ENCODE measurements at regions not wholly inside any gene's neighbourhood (a gene's known extent, or its start where the extent isn't known, plus 50 kb on each side); places are given as distances from the start of the nearest gene placed in this dataset.
"Not testable (repeated sequence)": the region's sequence is repeated elsewhere in the genome, so short reads cannot be mapped to it uniquely, and the experiment has no call there.

- no peak overlapping the region for H2AK5ac ChIP-seq (ENCODE audit: low read length, severe bottlenecking)
- no peak overlapping the region for H4K91ac ChIP-seq (ENCODE audit: low read length)
- DNase-seq: no peak
- H3K18ac ChIP-seq (ENCODE audit: low read depth in 1 of 2, low read length in 2 of 2): no peak overlapping the region
- no peak overlapping the region for H2BK120ac ChIP-seq (ENCODE audit: low read depth, low read length)
- no peaks in the 10 kb centered on the region for H3K27me3 ChIP-seq (ENCODE audit: control insufficient read depth in 1 of 2, insufficient read depth in 1 of 2, low read length in 2 of 2)
- H3K4me2 ChIP-seq (ENCODE audit: low read length, poor library complexity, severe bottlenecking): no peak overlapping the region
- H3K9me3 ChIP-seq (ENCODE audit: control insufficient read depth, low read length): no peaks in the 10 kb centered on the region
- H3K23ac ChIP-seq (ENCODE audit: low read length in 2 of 2): no peak overlapping the region
- H3K4me3 ChIP-seq (ENCODE audit: insufficient read depth in 1 of 2, low read depth in 1 of 2, low read length in 2 of 2): no peak overlapping the region
- H2BK12ac ChIP-seq (ENCODE audit: low read length in 2 of 2): no peak overlapping the region
- H3K36me3 ChIP-seq (ENCODE audit: control insufficient read depth in 1 of 2, insufficient read depth in 2 of 2, low read depth in 1 of 2, low read length in 2 of 2): no peaks in the 10 kb centered on the region
- no peak overlapping the region for H2AFZ ChIP-seq (ENCODE audit: low read depth, low read length)
- no peak overlapping the region for H3K14ac ChIP-seq (ENCODE audit: low read length in 2 of 2)
- WGBS: 86% methylated on average over 1 of the region's 1 CpG
- H2BK15ac ChIP-seq (ENCODE audit: low read depth, poor library complexity, severe bottlenecking): no peak overlapping the region
- no peak overlapping the region for H2BK5ac ChIP-seq (ENCODE audit: low read depth, low read length, poor library complexity, severe bottlenecking)
- H3K4me1 ChIP-seq (ENCODE audit: control insufficient read depth, insufficient read depth, low read depth, low read length): no peaks in the 10 kb centered on the region
- H3K9ac ChIP-seq (ENCODE audit: low read length): no peak overlapping the region
- no peak overlapping the region for H4K8ac ChIP-seq (ENCODE audit: low read length)
- H3K79me1 ChIP-seq (replicated peaks; ENCODE audit: low read length, poor library complexity, severe bottlenecking): no peaks in the 10 kb centered on the region
- H3K4ac ChIP-seq (ENCODE audit: low read depth in 1 of 2, low read length in 2 of 2): no peak overlapping the region
- no peak overlapping the region for H3K27ac ChIP-seq (ENCODE audit: low read length, poor library complexity, severe bottlenecking)
Observed at GRCh38 chr13:33411312-33411711, 125.8 kb upstream of the STARD13 start.

- DNase-seq: no peak
- no peak overlapping the region for H4K8ac ChIP-seq (ENCODE audit: low read length)
- WGBS: no CpG with 5 or more reads among the region's 1 CpG
Observed at GRCh38 chr13:33415822-33416221, 130.3 kb upstream of the STARD13 start.

GRCh38 chr13:33418224-33418953, 132.8 kb upstream of the STARD13 start:
- not testable (repeated sequence) for H2BK15ac ChIP-seq (ENCODE audit: low read depth, poor library complexity, severe bottlenecking); H2BK5ac ChIP-seq (ENCODE audit: low read depth, low read length, poor library complexity, severe bottlenecking); H2AFZ ChIP-seq (ENCODE audit: low read depth, low read length); H3K9ac ChIP-seq (ENCODE audit: low read length); H3K4ac ChIP-seq (ENCODE audit: low read depth in 1 of 2, low read length in 2 of 2); H3K27me3 ChIP-seq (ENCODE audit: control insufficient read depth in 1 of 2, insufficient read depth in 1 of 2, low read length in 2 of 2); H2BK120ac ChIP-seq (ENCODE audit: low read depth, low read length); H3K9me3 ChIP-seq (ENCODE audit: control insufficient read depth, low read length); H3K4me3 ChIP-seq (ENCODE audit: insufficient read depth in 1 of 2, low read depth in 1 of 2, low read length in 2 of 2); H4K8ac ChIP-seq (ENCODE audit: low read length); H3K27ac ChIP-seq (ENCODE audit: low read length, poor library complexity, severe bottlenecking); H3K18ac ChIP-seq (ENCODE audit: low read depth in 1 of 2, low read length in 2 of 2); H3K23ac ChIP-seq (ENCODE audit: low read length in 2 of 2); H3K36me3 ChIP-seq (ENCODE audit: control insufficient read depth in 1 of 2, insufficient read depth in 2 of 2, low read depth in 1 of 2, low read length in 2 of 2); DNase-seq; H2BK12ac ChIP-seq (ENCODE audit: low read length in 2 of 2); H3K79me1 ChIP-seq (replicated peaks; ENCODE audit: low read length, poor library complexity, severe bottlenecking); H3K4me1 ChIP-seq (ENCODE audit: control insufficient read depth, insufficient read depth, low read depth, low read length); H3K14ac ChIP-seq (ENCODE audit: low read length in 2 of 2); H3K4me2 ChIP-seq (ENCODE audit: low read length, poor library complexity, severe bottlenecking); H2AK5ac ChIP-seq (ENCODE audit: low read length, severe bottlenecking); H4K91ac ChIP-seq (ENCODE audit: low read length)
- WGBS: 86% methylated on average over 7 of the region's 7 CpGs

More at GRCh38 chr13:33415822-33416221, 130.3 kb upstream of the STARD13 start:
- Histone ChIP-seq H3K23ac (ENCODE audit: low read length in 2 of 2) (no peak overlapping the region), H3K27ac (ENCODE audit: low read length, poor library complexity, severe bottlenecking) (no peak overlapping the region), H2BK120ac (ENCODE audit: low read depth, low read length) (no peak overlapping the region), H3K4me2 (ENCODE audit: low read length, poor library complexity, severe bottlenecking) (no peak overlapping the region), H2BK15ac (ENCODE audit: low read depth, poor library complexity, severe bottlenecking) (no peak overlapping the region), H3K9me3 (ENCODE audit: control insufficient read depth, low read length) (no peaks in the 10 kb centered on the region), H4K91ac (ENCODE audit: low read length) (no peak overlapping the region), H2BK12ac (ENCODE audit: low read length in 2 of 2) (no peak overlapping the region), H3K18ac (ENCODE audit: low read depth in 1 of 2, low read length in 2 of 2) (no peak overlapping the region), H2AFZ (ENCODE audit: low read depth, low read length) (no peak overlapping the region), H2AK5ac (ENCODE audit: low read length, severe bottlenecking) (no peak overlapping the region), H3K36me3 (ENCODE audit: control insufficient read depth in 1 of 2, insufficient read depth in 2 of 2, low read depth in 1 of 2, low read length in 2 of 2) (no peaks in the 10 kb centered on the region), H3K4ac (ENCODE audit: low read depth in 1 of 2, low read length in 2 of 2) (no peak overlapping the region), H2BK5ac (ENCODE audit: low read depth, low read length, poor library complexity, severe bottlenecking) (no peak overlapping the region), H3K14ac (ENCODE audit: low read length in 2 of 2) (no peak overlapping the region), H3K79me1 (replicated peaks; ENCODE audit: low read length, poor library complexity, severe bottlenecking) (no peaks in the 10 kb centered on the region), H3K4me1 (ENCODE audit: control insufficient read depth, insufficient read depth, low read depth, low read length) (no peaks in the 10 kb centered on the region), H3K4me3 (ENCODE audit: insufficient read depth in 1 of 2, low read depth in 1 of 2, low read length in 2 of 2) (no peak overlapping the region), H3K9ac (ENCODE audit: low read length) (no peak overlapping the region), H3K27me3 (ENCODE audit: control insufficient read depth in 1 of 2, insufficient read depth in 1 of 2, low read length in 2 of 2) (no peaks in the 10 kb centered on the region)

- H3K27me3 ChIP-seq (ENCODE audit: control insufficient read depth in 1 of 2, insufficient read depth in 1 of 2, low read length in 2 of 2); H3K4me3 ChIP-seq (ENCODE audit: insufficient read depth in 1 of 2, low read depth in 1 of 2, low read length in 2 of 2); H2BK5ac ChIP-seq (ENCODE audit: low read depth, low read length, poor library complexity, severe bottlenecking); H3K9me3 ChIP-seq (ENCODE audit: control insufficient read depth, low read length); H2AFZ ChIP-seq (ENCODE audit: low read depth, low read length); H4K91ac ChIP-seq (ENCODE audit: low read length); H3K79me1 ChIP-seq (replicated peaks; ENCODE audit: low read length, poor library complexity, severe bottlenecking); H3K18ac ChIP-seq (ENCODE audit: low read depth in 1 of 2, low read length in 2 of 2); DNase-seq; H2BK12ac ChIP-seq (ENCODE audit: low read length in 2 of 2); H4K8ac ChIP-seq (ENCODE audit: low read length); H3K9ac ChIP-seq (ENCODE audit: low read length); H3K4ac ChIP-seq (ENCODE audit: low read depth in 1 of 2, low read length in 2 of 2); H3K36me3 ChIP-seq (ENCODE audit: control insufficient read depth in 1 of 2, insufficient read depth in 2 of 2, low read depth in 1 of 2, low read length in 2 of 2); H2BK120ac ChIP-seq (ENCODE audit: low read depth, low read length); H3K4me1 ChIP-seq (ENCODE audit: control insufficient read depth, insufficient read depth, low read depth, low read length); H3K23ac ChIP-seq (ENCODE audit: low read length in 2 of 2); H3K4me2 ChIP-seq (ENCODE audit: low read length, poor library complexity, severe bottlenecking); H3K27ac ChIP-seq (ENCODE audit: low read length, poor library complexity, severe bottlenecking); H2AK5ac ChIP-seq (ENCODE audit: low read length, severe bottlenecking); H3K14ac ChIP-seq (ENCODE audit: low read length in 2 of 2); H2BK15ac ChIP-seq (ENCODE audit: low read depth, poor library complexity, severe bottlenecking): not testable (repeated sequence)
Observed at GRCh38 chr13:33420117-33420516, 134.6 kb upstream of the STARD13 start.
